Fibroblast of skin of left quadriceps (primary cell): ENCODE measurements at regions not wholly inside any gene's neighbourhood (a gene's known extent, or its start where the extent isn't known, plus 50 kb on each side); places are given as distances from the start of the nearest gene placed in this dataset.

ENCODE experiments used
- DNase-seq, 2 experiments: peaks; one replicate each; pipeline ENCODE4 v3.0.0-alpha.2; 2013; ENCODE audit warnings: low read depth in 2 of 2

- DNase-seq = no peak
These were observed 103.4 kb upstream of the LNX1 start for GRCh38 chr4:53694666-53695065.

DNA sequence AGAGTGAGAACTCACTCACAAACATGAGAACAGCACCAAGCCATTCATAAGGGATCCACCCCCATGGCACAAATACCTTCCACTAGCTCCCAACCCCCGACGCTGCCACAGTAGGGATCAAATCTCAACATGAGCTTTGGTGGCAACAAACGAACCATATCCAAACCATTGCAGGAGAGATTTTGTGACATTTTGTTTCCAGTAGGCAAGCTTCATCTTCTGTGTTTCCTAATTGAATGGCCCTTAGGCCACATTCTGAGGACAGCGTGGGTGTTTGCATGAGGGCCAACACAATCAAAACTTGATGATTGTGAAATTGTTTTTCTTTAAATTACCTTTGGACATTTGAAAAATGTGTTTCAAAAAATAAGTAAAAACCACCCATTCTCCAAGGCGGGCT lies 102.6 kb upstream of the LNX1 start:
- no peak for DNase-seq

- no peak for DNase-seq
These were observed 102.1 kb upstream of the LNX1 start for GRCh38 chr4:53693408-53693807.

DNA sequence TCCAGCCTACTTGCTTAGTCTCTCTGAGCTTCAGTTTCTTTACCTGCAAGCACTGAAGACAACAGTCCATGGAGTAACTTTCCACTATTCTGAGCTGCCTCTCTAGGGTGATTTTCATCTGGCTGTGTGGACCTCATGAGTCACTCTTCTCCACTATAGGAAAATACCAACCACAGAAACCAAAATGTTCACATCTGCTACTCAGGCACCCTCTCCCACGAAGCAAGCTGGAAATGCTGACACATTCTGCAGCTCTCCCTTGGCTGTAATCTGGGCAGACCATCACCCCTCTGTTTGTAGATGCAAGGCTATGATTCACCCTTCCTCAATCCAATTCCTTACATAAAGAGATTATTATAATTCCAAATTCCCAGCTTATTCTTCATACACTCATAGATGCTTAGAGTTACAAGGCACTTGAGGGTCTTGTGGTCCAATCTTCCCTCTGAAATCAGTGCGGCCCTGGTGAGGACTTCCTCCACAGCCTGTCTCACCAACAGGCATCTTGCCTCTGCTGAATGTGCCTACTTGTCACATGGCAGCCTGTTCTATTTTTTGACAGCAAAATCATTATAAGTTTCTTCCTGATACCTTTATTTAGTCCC lies 97.0 kb upstream of the LNX1 start:
- DNase-seq = peak; percentile 99

- no peak for DNase-seq
These were observed 95.2 kb upstream of the LNX1 start for GRCh38 chr4:53686521-53686920.

- no peak for DNase-seq
These were observed 93.1 kb upstream of the LNX1 start for GRCh38 chr4:53684136-53685130.

- DNase-seq = no peak
These were observed 91.6 kb upstream of the LNX1 start for GRCh38 chr4:53682908-53683307.

DNA sequence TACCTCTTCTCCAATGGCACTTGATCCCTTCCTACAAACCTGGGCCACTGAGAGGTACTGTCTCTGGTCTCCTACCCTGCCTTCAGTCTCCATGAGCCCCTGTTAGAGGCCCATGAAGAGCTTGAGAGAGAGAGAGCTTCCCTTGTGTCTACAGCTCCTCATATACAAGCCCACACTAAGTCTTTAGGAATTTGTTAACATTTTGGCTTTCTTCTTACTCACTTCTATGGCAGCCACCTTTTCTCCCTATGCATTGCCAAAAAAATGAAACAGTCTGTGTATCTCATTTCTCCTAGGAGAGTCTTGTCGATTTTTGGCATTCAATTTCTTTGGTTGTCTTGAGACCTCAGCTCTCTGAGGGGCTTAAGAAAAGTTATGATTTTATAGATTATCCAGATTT lies 90.9 kb upstream of the LNX1 start:
- peak; percentile 78 to 84 for DNase-seq

- no peak for DNase-seq
These were observed 89.3 kb upstream of the LNX1 start for GRCh38 chr4:53680598-53680997.

GRCh38 chr4:53680168-53680567 lies 88.9 kb upstream of the LNX1 start:
- DNase-seq = no peak

DNA sequence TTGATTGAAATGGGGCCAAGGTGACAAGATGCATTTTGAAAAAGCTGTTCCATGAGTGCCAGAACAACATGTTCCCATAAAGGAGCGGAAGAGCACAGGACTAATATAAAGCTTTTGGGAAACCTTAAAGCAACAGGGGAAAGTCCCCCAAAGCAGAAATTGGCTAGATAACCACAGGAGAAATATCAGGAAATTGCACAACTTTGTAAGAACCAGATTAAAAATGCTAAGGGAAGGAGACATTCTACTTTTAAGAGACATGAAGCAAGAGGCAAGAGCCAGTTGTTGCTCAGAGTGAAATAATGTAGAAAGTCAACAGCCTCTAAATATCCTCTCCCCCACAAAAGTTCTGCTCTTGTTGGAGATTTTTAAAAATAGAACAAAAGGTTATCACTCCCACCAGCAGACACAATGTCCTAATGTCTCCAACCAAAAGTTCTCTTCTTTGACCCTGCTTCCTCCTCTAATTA lies 85.2 kb upstream of the LNX1 start:
- peak in 1 of 2 experiments; percentile 49 for DNase-seq

- no peak for DNase-seq
These were observed 83.6 kb upstream of the LNX1 start for GRCh38 chr4:53674903-53675302.

GRCh38 chr4:53672873-53673272 lies 81.6 kb upstream of the LNX1 start:
- DNase-seq = no peak

DNA sequence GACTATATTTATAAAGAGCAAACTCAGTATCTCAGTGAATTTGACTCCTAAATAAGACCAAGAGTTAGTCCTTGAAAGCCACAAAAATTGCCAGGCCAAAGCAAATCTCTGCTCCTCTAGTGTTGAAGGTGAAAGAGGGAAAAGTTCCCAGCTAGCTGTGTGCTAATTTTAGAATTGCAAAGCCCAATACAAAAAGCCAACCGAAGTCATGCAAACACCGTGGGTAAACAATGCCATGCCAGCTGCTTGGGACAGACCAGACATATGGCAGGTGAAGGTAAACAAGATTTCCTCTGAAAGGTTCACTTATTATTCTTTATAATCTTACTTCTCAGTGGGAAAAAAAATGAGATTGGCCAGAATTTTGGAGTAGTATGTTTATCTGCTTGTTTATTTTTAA lies 80.5 kb upstream of the LNX1 start:
- DNase-seq = no peak

DNA sequence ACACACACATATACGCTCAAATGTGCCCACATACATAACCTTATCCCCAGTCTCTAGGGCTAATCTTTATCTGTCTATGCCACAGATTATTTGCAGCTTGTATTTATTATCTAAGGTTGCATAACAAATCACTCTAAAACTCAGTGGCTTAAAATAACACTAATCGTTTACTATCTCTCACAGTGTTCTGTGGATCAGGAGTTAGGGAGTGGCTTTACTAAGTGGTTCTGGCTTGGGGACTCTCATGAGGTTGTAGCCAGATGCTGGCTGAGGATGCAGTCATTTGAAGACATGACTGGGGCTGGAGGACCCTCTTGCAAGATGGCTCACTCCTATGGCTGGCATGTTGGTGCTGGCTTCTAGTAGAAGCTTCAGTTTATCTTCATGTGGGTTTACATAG lies 68.5 kb upstream of the LNX1 start:
- no peak for DNase-seq

DNA sequence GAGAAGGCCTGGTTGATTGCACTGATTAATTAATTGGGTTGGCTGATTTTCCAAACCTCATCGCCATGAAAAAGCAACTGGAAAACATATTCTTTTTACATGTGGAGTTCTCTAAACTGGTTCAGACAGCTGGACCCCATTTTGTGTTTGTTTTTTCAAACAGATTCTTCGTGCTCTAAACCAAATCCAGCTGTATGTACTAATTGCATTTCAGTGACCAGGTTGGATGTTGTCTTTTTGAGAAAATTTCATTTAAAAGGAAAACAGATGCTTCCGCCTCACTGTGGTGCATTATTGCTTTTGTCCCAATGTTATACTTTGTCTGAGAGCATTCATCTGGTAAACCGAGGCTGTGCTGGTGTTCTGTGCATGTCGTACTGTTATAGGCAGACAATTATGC lies 67.8 kb upstream of the LNX1 start:
- DNase-seq = no peak

DNA sequence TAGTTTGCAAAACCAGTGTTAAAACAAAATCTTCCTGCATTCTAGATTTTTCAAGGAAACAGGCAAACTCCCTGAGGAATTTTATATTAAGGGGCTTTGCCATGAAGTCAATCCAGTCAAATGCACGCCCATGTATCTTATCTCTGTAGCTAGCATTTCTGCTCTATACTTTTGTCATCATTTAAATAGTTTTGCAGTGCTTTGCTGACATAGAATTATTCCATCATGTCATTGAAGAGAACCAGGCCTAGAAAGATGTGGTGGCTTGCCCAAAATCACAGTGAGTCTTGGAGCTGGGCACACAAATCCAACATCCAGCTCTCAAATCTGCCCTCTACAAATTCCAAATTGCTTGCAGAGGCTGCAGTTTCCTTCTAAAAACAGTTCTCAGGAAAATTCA lies 66.7 kb upstream of the LNX1 start:
- no peak for DNase-seq

DNA sequence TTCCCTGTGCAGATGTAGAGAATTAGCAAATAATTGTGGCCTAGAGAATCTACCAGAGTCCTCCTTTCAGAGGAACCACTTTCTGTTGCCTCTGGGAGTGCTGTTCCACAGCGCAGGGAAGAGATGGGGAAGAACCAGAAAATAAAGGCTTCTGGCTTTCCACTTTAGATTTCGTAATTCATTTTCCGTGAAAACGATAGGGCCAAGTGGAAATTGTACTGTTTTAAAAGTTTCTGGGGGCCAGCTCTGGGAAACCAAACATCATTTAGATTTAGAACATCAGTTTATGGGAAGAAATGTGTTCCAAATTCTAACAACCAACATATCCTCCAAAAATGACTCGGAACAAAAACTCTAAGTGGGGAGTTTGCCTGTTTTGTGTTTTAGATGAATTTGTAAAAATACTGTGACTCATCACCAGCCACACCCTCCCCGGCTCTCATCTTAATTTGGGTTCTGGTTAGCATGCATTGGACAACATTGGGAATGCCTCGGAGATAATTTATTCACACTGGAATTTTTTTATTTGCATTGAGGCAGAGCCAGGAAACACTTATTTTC lies 65.2 kb upstream of the LNX1 start:
- DNase-seq = peak in 1 of 2 experiments; percentile 44

DNA sequence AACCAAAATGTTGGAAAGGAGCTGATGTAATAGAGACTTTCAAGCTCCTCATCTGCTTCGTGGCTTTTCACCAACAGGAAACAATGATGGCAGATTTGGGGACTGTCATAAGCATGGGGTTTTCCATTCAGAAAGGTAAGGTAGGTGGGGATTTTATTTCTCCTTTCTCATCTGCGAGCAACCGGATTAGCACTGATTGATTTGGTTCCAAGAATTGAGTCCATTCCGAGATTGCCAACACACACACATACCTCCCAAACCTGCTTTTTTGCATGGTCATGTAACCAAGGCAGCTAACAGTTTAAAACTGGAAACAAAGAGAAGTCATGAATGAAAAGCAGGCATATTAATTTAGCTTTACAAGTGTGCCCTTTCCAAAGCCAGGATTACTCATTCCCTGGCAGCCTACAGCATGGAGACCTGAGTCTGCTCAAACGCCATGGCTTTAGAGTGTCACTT lies 63.0 kb upstream of the LNX1 start:
- DNase-seq = no peak

- no peak for DNase-seq
These were observed 62.3 kb upstream of the LNX1 start for GRCh38 chr4:53653484-53654053.

GRCh38 chr4:53651156-53651735 lies 60.0 kb upstream of the LNX1 start:
- DNase-seq = no peak

DNA sequence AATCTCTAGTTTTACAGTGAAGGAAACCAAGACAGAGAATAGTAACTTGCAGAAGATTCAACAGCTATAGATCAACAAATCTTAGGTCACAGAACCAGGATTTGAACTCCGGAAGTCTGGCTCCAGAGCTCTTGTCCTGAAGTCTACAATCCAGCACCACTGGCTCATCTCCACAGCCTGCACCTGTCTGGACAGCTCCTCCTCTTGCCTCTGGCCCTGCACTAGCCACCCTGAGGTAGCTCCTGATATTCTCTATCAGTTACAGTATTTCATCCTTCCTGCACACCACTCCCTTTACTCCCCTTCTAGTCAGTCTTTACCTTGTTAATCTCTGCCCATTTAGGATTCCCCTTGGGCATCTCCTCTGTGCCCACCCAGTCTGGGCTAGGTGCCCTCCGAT lies 58.1 kb upstream of the LNX1 start:
- no peak for DNase-seq
